DND-41 (cell line): ENCODE measurements at regions not wholly inside any gene's neighbourhood (a gene's known extent, or its start where the extent isn't known, plus 50 kb on each side); places are given as distances from the start of the nearest gene placed in this dataset.

Experiments
- ATAC-seq: fragments of 200-7000 bp; cut with Tn5 transposase; 3 replicates; pipeline ENCODE4 v1.9.1; 2021; ENCODE audit warnings: low read depth; ENCODE audit not compliant: insufficient read depth
- DNase-seq: peaks from one replicate; pipeline ENCODE4 v3.0.0-alpha.2; 2020
- H2AFZ ChIP-seq: 2 replicates; pipeline ENCODE4 v1.6.0; 2012; ENCODE audit warnings: low read depth, low read length
- H3K27ac ChIP-seq: 2 replicates; pipeline ENCODE4 v1.5.1; 2012; ENCODE audit warnings: low read length, inconsistent platforms
- H3K27me3 ChIP-seq: fragments of 200-600 bp; sonication (generic); 2 replicates; pipeline ENCODE4 v1.6.0; 2012; ENCODE audit warnings: low read length, mild to moderate bottlenecking, inconsistent platforms; ENCODE audit not compliant: insufficient read depth, poor library complexity
- H3K36me3 ChIP-seq: 2 replicates; pipeline ENCODE4 v1.5.1; 2012; ENCODE audit warnings: low read length, inconsistent platforms; ENCODE audit not compliant: insufficient read depth
- H3K4me1 ChIP-seq: 2 replicates; pipeline ENCODE4 v1.5.1; 2012; ENCODE audit warnings: mild to moderate bottlenecking, low read length; ENCODE audit not compliant: insufficient read depth
- H3K4me2 ChIP-seq: 2 replicates; pipeline ENCODE4 v1.6.0; 2012; ENCODE audit warnings: mild to moderate bottlenecking, moderate library complexity, low read length, inconsistent platforms; ENCODE audit not compliant: insufficient read depth
- H3K4me3 ChIP-seq, 2 experiments: fragments of 200-600 bp in 1 of 2; shearing (Covaris generic) in 1 of 2; 2 replicates each; pipeline ENCODE4 v1.5.1; 2012 to 2016; ENCODE audit warnings: inconsistent platforms in 2 of 2, low read length in 2 of 2, mild to moderate bottlenecking in 2 of 2, low read depth in 1 of 2, moderate library complexity in 1 of 2
- H3K79me2 ChIP-seq: 2 replicates; pipeline ENCODE4 v1.6.0; 2012; ENCODE audit warnings: low read length, inconsistent platforms; ENCODE audit not compliant: insufficient read depth
- H3K9ac ChIP-seq: 2 replicates; pipeline ENCODE4 v1.6.0; 2012; ENCODE audit warnings: low read depth, mild to moderate bottlenecking, inconsistent platforms, low read length, moderate library complexity
- H3K9me3 ChIP-seq: 2 replicates; pipeline ENCODE4 v1.5.1; 2012; ENCODE audit warnings: low read length, moderate library complexity, mild to moderate bottlenecking, inconsistent platforms; ENCODE audit not compliant: insufficient read depth, severe bottlenecking
- H4K20me1 ChIP-seq: 2 replicates; pipeline ENCODE4 v1.6.0; 2012; ENCODE audit warnings: low read length; ENCODE audit not compliant: insufficient read depth
- CTCF ChIP-seq: IDR thresholded peaks from 2 replicates; pipeline ENCODE4 v1.5.1; 2012; ENCODE audit warnings: borderline replicate concordance, low read length, moderate library complexity, mild to moderate bottlenecking; ENCODE audit not compliant: poor library complexity, severe bottlenecking; ENCODE audit errors: extremely low read depth
- EZH2 ChIP-seq: IDR thresholded peaks from 3 replicates; pipeline ENCODE4 v1.6.1; 2012; ENCODE audit warnings: borderline replicate concordance, low read depth, mild to moderate bottlenecking, moderate library complexity, low read length, inconsistent platforms; ENCODE audit not compliant: severe bottlenecking

GRCh38 chr6:50989123-50989522 is 170.5 kb downstream of the TFAP2B start:
- no peaks in the 10 kb centered on the region for H3K79me2 ChIP-seq
- no peaks in the 10 kb centered on the region for H3K27me3 ChIP-seq
- no peak overlapping the region for H3K4me2 ChIP-seq
- H2AFZ ChIP-seq, result no peak overlapping the region
- H3K4me3 ChIP-seq, result no peak overlapping the region
- ATAC-seq, result no peak
- no peak overlapping the region for H3K27ac ChIP-seq
- no peak for TF ChIP-seq CTCF
- TF ChIP-seq EZH2, result no peak
- H3K9ac ChIP-seq, result no peak overlapping the region
- H3K9me3 ChIP-seq, result no peaks in the 10 kb centered on the region
- no peaks in the 10 kb centered on the region for H4K20me1 ChIP-seq
- H3K36me3 ChIP-seq, result no peaks in the 10 kb centered on the region
- no peaks in the 10 kb centered on the region for H3K4me1 ChIP-seq
- no peak for DNase-seq

DNA sequence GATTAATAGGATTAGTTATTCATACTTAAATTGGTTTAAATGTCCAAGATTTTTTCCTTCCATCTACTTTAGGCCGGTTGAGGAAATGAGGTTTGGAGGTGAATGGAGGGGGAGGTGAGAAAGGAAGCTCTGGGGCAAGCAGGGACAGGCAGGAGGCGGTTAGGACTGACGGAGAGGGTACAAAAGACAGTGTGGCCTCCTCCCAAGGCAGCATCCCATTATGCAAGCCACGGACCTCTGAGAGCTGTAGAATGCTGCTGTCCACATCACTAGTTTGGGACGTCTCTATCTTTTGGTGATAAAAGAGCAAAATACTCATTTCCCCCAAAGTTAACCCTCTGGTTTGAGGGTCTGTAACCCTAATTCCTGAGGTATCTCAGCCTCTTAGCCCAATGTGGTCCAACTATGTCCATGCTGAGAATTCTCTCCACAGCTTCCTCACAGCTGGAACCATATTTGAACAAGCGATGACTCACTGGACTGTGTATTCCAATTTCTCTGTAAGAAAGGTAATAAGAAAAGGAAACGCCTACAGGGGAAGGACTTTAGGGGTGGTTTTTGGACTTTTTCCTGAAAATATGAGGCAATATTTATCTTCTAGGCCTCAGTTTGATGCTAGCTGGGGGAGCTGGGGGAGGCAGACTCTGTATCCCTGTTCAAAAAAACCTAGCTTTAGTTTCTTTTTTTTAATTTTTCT is 172.2 kb downstream of the TFAP2B start:
- ATAC-seq, result no peak
- no peak overlapping the region for H3K9ac ChIP-seq
- H3K9me3 ChIP-seq, result no peaks in the 10 kb centered on the region
- no peaks in the 10 kb centered on the region for H4K20me1 ChIP-seq
- no peak overlapping the region for H2AFZ ChIP-seq
- TF ChIP-seq CTCF (no peak), EZH2 (no peak)
- DNase-seq, result no peak
- no peak overlapping the region for H3K4me2 ChIP-seq
- no peak overlapping the region for H3K27ac ChIP-seq
- no peaks in the 10 kb centered on the region for H3K27me3 ChIP-seq
- no peak overlapping the region for H3K4me3 ChIP-seq
- no peaks in the 10 kb centered on the region for H3K79me2 ChIP-seq
- no peaks in the 10 kb centered on the region for H3K4me1 ChIP-seq
- no peaks in the 10 kb centered on the region for H3K36me3 ChIP-seq

GRCh38 chr6:50992232-50992631 is 173.6 kb downstream of the TFAP2B start:
- Histone ChIP-seq H3K4me1 (no peaks in the 10 kb centered on the region), H4K20me1 (no peaks in the 10 kb centered on the region), H3K4me2 (no peak overlapping the region), H3K79me2 (no peaks in the 10 kb centered on the region), H3K4me3 (no peak overlapping the region), H3K27me3 (no peaks in the 10 kb centered on the region), H2AFZ (no peak overlapping the region), H3K9me3 (no peaks in the 10 kb centered on the region), H3K9ac (no peak overlapping the region), H3K36me3 (no peaks in the 10 kb centered on the region), H3K27ac (no peak overlapping the region)
- ATAC-seq (no peak), DNase-seq (no peak)
- TF ChIP-seq CTCF, result no peak
- no peak for TF ChIP-seq EZH2
